Esophagus muscularis mucosa (tissue), 3 donors: ENCODE measurements at regions not wholly inside any gene's neighbourhood (a gene's known extent, or its start where the extent isn't known, plus 50 kb on each side); places are given as distances from the start of the nearest gene placed in this dataset.

ENCODE experiments used
- CTCF ChIP-seq, 3 experiments: fragments of 200-600 bp in 2 of 3; fragments of 450-650 bp in 1 of 3; sonication (generic) in 2 of 3; IDR thresholded peaks; one replicate each; pipeline ENCODE4 v1.5.1; 2017 to 2019; ENCODE audit warnings: antibody characterized with exemption in 3 of 3, mild to moderate bottlenecking in 2 of 3, moderate library complexity in 1 of 3
- POLR2A ChIP-seq: fragments of 450-650 bp; IDR thresholded peaks from one replicate; pipeline ENCODE4 v1.6.1; 2017; ENCODE audit warnings: antibody characterized with exemption, moderate library complexity, mild to moderate bottlenecking, low read depth
- POLR2AphosphoS5 ChIP-seq, 2 donors: sonication (generic); formaldehyde crosslinking; IDR thresholded peaks; one replicate each; pipeline ENCODE4 v1.6.1; 2017; ENCODE audit warnings: antibody characterized with exemption in 2 of 2

GRCh38 chr1:234768171-234768568 lies 158.2 kb upstream of the IRF2BP2 start:
- TF ChIP-seq CTCF (IDR thresholded peaks at IDR 0.05), result no peak
- no peak for TF ChIP-seq POLR2AphosphoS5 (IDR thresholded peaks at IDR 0.05)
- no peak for TF ChIP-seq POLR2A
